Heart left ventricle (tissue), 13 donors: ENCODE measurements at regions not wholly inside any gene's neighbourhood (a gene's known extent, or its start where the extent isn't known, plus 50 kb on each side); places are given as distances from the start of the nearest gene placed in this dataset.

Experiments used
- CTCF ChIP-seq, 12 donors: fragments of 200-600 bp; sonication (generic) in 4 of 12; IDR thresholded peaks; one replicate each; pipeline versions ENCODE4 v1.5.0 to v1.8.0; 2018 to 2022; ENCODE audit warnings: antibody characterized with exemption in 12 of 12, mild to moderate bottlenecking in 5 of 12
- POLR2A ChIP-seq, 2 donors: fragments of 450-650 bp; IDR thresholded peaks; one replicate each; pipeline ENCODE4 v1.6.1; 2017; ENCODE audit warnings: antibody characterized with exemption in 2 of 2, mild to moderate bottlenecking in 2 of 2, moderate library complexity in 2 of 2
- donor health status: ischemic (EF 13 %, LVEDD 7.1; RV severe dilation, severe dysfunction).
- donor health status: DM: no; HTN: yes; CAD: no.
- donor health status: DM: no; HTN: no; CAD: no.
- donor health status: ischemic (EF 25% LVEDD 6.9; RV normal size, moderate dysfunction).
- donor health status: ischemic (EF 25% LVEDD 5.7; RV mildly dilated, moderate dysfunction).
- donor health status: ischemic (EF 35%, LVEDD 5.7; RV mildly dilated, moderate dysfunction).
- donor health status: nonischemic (EF 11% LVEDD 7.7; RV severe dilation, severe dysfunction).
- donor health status: DM: yes; HTN: yes; CAD: no.
- donor health status: PGD.
- donor health status: ischemic (EF 29% LVEDD 5.4; RV normal size, mild dysfunction).
- donor health status: nonischemic (EF 23%, LVEDD 6.1; RV moderate dilation, normal function).

GRCh38 chr12:115543269-115543668, 734.2 kb downstream of the MED13L start:
- TF ChIP-seq CTCF (IDR thresholded peaks at IDR 0.05) (no peak), POLR2A (IDR thresholded peaks at IDR 0.05) (no peak)
